Ishikawa (cell line): ENCODE measurements at regions not wholly inside any gene's neighbourhood (a gene's known extent, or its start where the extent isn't known, plus 50 kb on each side); places are given as distances from the start of the nearest gene placed in this dataset.

Experiments
- CEBPB ChIP-seq: IDR thresholded peaks from 2 replicates; pipeline ENCODE4 v1.6.1; 2012
- CREB1 ChIP-seq: IDR thresholded peaks from 2 replicates; pipeline ENCODE4 v1.6.1; 2012; ENCODE audit warnings: low read depth
- EGR1 ChIP-seq: IDR thresholded peaks from 2 replicates; pipeline ENCODE4 v1.6.1; 2012
- EP300 ChIP-seq: IDR thresholded peaks from 2 replicates; pipeline ENCODE4 v1.6.1; 2012; ENCODE audit warnings: borderline replicate concordance
- FOXM1 ChIP-seq: IDR thresholded peaks from 2 replicates; pipeline ENCODE4 v1.6.1; 2012; ENCODE audit warnings: low read depth, borderline replicate concordance
- MAX ChIP-seq: IDR thresholded peaks from 2 replicates; pipeline ENCODE4 v1.6.1; 2012
- RAD21 ChIP-seq: IDR thresholded peaks from 2 replicates; pipeline ENCODE4 v1.6.1; 2012; ENCODE audit warnings: low read depth
- REST ChIP-seq: IDR thresholded peaks from 2 replicates; pipeline ENCODE4 v1.6.1; 2012; ENCODE audit warnings: low read depth, mild to moderate bottlenecking
- TAF1 ChIP-seq: IDR thresholded peaks from 2 replicates; pipeline ENCODE4 v1.6.1; 2012; ENCODE audit warnings: low read depth, mild to moderate bottlenecking
- TEAD4 ChIP-seq: IDR thresholded peaks from 2 replicates; pipeline ENCODE4 v1.6.1; 2012
- USF1 ChIP-seq: IDR thresholded peaks from 2 replicates; pipeline ENCODE4 v1.6.1; 2012

GRCh38 chr9:86664603-86665002 is 282.7 kb downstream of the GAS1 start:
- TF ChIP-seq CEBPB = no peak
- no peak for TF ChIP-seq REST
- no peak for TF ChIP-seq TEAD4
- no peak for TF ChIP-seq MAX
- no peak for TF ChIP-seq EGR1
- TF ChIP-seq EP300 = no peak
- TF ChIP-seq CREB1 = no peak
- TF ChIP-seq TAF1 = no peak
- TF ChIP-seq FOXM1 = no peak
- TF ChIP-seq RAD21 = no peak
- TF ChIP-seq USF1 = no peak
